ENCODE measurements at regions not wholly inside any gene's neighbourhood (a gene's known extent, or its start where the extent isn't known, plus 50 kb on each side); places are given as distances from the start of the nearest gene placed in this dataset.

DNA sequence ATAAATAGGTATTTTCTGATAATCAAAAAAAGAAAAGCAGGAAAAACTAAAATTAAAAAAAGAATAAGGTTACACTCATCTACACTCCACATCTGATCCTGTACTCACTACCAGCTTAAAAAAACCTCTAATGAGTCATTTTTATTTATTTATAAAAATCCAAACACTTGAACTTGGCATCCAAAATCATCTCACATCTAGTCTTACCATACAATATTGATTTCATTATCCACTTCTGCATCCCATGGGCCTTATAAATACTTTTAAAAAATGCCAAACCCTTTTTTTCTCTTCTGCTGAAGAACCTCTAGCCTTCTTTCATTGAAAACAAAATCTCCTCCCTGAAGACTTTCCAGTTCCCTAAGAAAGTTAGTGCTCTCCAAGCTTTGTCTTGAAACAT, 109.7 kb downstream of the TMTC3 start:
- no peak for DNase-seq (ENCODE audit: low read depth in 3 of 3, low spot score in 1 of 3)

DNA sequence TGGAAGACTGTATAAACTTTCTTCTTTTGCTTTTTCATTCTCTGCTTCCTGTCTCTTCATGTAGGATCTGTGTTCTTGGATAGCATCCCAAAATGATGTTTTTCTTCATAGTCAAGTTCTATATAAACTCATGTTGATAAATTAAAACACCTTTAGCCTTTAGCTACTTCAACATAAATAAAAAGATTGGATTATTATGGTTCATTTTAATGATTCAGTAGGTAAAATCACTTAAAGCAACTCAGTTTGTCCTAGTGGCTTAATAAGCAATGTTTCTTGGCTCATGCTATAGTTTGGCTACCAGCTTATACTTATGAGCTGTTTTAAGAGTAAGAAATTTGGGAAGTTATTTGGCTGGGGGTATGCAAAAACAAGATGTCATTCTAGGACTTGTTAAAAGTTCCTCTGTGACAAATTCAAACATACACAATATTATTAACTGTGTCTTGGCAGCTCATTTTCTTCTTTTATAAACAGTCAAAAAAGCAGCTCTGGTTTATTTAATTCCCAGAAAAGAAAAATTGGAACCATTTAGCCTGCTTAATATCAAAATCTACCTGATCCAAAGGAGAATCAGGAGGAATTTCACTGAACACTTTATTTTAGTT, 111.4 kb downstream of the TMTC3 start:
- no peak for DNase-seq (ENCODE audit: low read depth in 3 of 3, low spot score in 1 of 3)

- no peak for DNase-seq (ENCODE audit: low read depth in 3 of 3, low spot score in 1 of 3)
Observed at GRCh38 chr12:88255224-88255623, 113.1 kb downstream of the TMTC3 start.

DNA sequence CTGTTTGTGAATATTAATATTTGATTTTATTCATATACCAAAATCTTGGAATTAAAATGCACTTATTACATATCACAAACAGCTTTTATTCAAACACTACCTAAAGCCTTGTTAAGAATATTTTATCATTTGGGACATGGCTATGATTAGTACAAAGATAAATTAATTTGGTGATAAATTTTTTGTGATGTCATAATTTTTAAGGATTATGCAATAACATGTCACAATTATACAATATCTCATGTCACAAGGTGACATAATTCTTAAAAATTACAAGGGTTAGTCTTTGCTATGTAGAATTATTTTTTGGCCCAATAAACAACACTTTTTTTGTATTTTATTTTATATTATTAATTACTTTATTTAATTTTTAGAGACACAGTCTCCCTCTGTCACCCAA, 113.7 kb downstream of the TMTC3 start:
- DNase-seq (ENCODE audit: low read depth in 3 of 3, low spot score in 1 of 3), result no peak

DNA sequence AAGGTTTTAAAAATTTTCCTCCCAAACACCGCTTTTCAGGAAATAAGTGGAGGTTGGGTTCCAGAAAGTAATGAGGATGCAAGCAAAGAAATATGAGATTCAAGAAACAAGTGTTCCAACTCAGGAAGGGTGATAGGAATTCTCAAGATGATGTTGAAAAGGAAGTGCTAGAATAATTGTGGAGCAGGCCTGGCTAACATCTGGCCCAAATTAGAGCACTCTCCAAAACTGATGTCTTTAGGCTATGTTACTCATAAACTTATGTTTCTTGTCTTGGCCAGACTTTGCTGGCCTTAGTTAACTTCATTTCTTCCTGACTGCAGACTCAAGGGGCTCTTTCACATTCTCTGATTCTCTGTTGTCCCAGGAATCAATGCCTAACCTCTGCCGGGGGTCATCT, 116.3 kb downstream of the TMTC3 start:
- no peak for DNase-seq (ENCODE audit: low read depth in 3 of 3, low spot score in 1 of 3)

DNA sequence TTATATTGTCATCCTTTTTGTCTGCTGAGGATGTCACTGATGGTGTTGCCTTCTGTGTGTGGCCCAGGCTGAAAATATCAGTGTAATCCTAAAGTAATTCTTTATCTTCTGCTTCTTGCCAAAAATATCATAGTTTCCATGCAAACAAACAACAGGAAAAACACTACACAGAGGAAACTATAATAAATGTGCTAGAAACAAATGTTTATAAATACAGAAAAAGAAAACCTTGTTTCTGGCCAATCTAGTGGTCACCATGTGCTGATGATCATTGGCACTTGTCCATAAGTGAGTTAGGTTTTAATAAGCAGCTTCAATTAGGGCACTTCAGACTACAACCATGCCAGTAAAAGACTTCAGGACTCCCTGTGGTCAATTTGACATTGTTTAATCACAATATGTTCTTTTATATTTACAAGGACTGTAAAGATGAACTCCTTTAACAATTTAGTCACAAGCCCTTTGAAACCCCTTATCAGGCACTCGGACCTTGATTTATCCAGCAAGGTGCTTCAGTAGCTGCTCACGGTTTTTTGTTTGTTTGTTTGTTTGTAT, 124.8 kb downstream of the TMTC3 start:
- no peak for DNase-seq (ENCODE audit: low read depth in 3 of 3, low spot score in 1 of 3)

GRCh38 chr12:88267630-88268029, 125.5 kb downstream of the TMTC3 start:
- no peak for DNase-seq (ENCODE audit: low read depth in 3 of 3, low spot score in 1 of 3)

- no peak for DNase-seq (ENCODE audit: low read depth in 3 of 3, low spot score in 1 of 3)
Observed at GRCh38 chr12:88272456-88272855, 130.3 kb downstream of the TMTC3 start.

GRCh38 chr12:88273450-88273849, 131.3 kb downstream of the TMTC3 start:
- DNase-seq (ENCODE audit: low read depth in 3 of 3, low spot score in 1 of 3), result no peak

GRCh38 chr12:88273875-88274274, 131.8 kb downstream of the TMTC3 start:
- no peak for DNase-seq (ENCODE audit: low read depth in 3 of 3, low spot score in 1 of 3)

- no peak for DNase-seq (ENCODE audit: low read depth in 3 of 3, low spot score in 1 of 3)
Observed at GRCh38 chr12:88291498-88292131, 149.5 kb downstream of the TMTC3 start.

GRCh38 chr12:88298014-88298682, 156.0 kb downstream of the TMTC3 start:
- DNase-seq (ENCODE audit: low read depth in 3 of 3, low spot score in 1 of 3), result no peak

GRCh38 chr12:88298761-88299242, 156.7 kb downstream of the TMTC3 start:
- DNase-seq (ENCODE audit: low read depth in 3 of 3, low spot score in 1 of 3), result no peak

DNA sequence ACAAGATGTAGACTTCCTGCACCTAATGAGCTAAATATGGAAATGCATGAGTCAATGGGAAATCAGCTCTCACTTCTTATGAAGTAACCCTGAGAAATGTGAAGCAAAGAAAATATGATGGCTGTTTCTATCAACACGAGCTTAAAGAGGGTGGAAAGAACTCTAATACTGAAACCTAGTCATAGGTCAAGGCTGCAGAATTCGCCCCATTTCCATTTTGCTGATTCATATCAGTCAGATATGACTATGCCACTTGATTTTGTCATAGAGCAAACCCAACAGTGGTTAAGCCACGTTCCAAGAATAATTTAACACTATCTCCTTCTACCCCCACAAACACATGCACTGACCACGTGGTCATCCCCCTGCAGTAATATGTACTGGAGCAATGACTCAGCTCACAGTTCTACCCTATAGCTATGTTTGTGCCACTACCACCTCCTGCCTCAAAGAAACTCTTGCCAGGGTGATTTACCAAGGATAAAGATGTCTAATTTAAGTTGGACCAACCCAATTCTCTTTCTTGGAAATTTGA, 157.5 kb downstream of the TMTC3 start:
- peak in 1 of 3 donors; percentile 0 for DNase-seq (ENCODE audit: low read depth in 3 of 3, low spot score in 1 of 3)

- DNase-seq (ENCODE audit: low read depth in 3 of 3, low spot score in 1 of 3), result no peak
Observed at GRCh38 chr12:88300931-88301330, 158.8 kb downstream of the TMTC3 start.

- no peak for DNase-seq (ENCODE audit: low read depth in 3 of 3, low spot score in 1 of 3)
Observed at GRCh38 chr12:88303335-88303734, 161.2 kb downstream of the TMTC3 start.

DNA sequence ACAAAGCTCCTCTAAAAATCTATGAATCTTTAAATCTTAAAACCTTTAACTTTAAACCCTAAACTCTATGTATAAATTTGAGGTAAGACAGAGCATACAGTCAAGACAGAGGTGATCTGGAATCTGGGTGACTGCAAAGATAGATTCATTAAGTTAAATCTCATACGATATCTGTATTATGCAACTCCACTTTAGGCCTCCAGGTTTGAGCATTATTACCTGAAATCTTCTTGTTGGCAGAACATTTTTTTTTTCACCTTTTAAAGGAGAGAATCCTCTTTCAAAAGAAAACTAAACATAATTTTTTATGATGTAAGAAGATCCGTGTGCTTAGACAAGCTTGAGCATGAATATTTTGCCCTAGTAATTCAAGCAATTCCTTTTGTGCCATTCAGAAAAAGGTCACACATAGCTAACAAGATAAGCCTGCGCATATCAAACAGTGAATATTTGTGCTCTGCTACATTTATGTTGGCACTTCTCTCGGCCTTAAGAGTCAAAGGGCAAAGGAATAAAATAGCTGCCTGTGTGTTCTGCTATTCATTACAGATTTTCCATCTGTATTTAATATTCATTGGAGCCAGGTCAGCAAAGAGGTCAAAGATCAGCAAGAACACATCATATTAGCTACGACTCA, 163.3 kb downstream of the TMTC3 start:
- DNase-seq (ENCODE audit: low read depth in 3 of 3, low spot score in 1 of 3), result no peak

- no peak for DNase-seq (ENCODE audit: low read depth in 3 of 3, low spot score in 1 of 3)
Observed at GRCh38 chr12:88306471-88307069, 164.5 kb downstream of the TMTC3 start.

GRCh38 chr12:88307961-88308360, 165.9 kb downstream of the TMTC3 start:
- no peak for DNase-seq (ENCODE audit: low read depth in 3 of 3, low spot score in 1 of 3)

DNA sequence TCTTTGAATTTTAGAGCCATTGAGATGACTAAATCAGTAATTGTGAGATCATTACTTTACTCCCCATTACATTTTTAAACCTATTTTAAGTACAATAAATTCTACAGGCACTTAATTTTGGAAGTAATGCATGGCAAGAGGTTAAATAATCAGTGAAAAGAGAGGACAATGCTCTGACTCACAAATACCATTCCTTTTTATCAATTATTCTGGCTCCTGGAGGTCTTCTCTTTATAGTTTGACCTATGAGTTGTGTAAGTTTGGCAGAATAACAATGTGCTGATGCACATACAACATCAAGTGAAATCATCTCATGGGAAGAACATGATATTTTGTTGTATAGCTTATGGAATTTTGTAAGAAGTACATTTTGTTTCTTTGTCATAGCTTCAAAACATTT, 166.7 kb downstream of the TMTC3 start:
- no peak for DNase-seq (ENCODE audit: low read depth in 3 of 3, low spot score in 1 of 3)

GRCh38 chr12:88309546-88309945, 167.4 kb downstream of the TMTC3 start:
- DNase-seq (ENCODE audit: low read depth in 3 of 3, low spot score in 1 of 3), result no peak

Measured in stimulated activated CD4-positive, alpha-beta T cell treated with anti-CD3 and anti-CD28 coated beads, TNF-alpha, amount 100 ng/mL, for 1 hour (primary cell).